MM.1S (cell line): ENCODE measurements at regions not wholly inside any gene's neighbourhood (a gene's known extent, or its start where the extent isn't known, plus 50 kb on each side); places are given as distances from the start of the nearest gene placed in this dataset.

Source experiments
- DNase-seq: peaks from one replicate; pipeline ENCODE4 v3.0.0-alpha.2; 2015
- H2AFZ ChIP-seq: fragments of 300-600 bp; sonication (generic); 2 replicates; pipeline ENCODE4 v1.6.0; 2016; ENCODE audit warnings: antibody characterized with exemption, low read length
- H3F3A ChIP-seq: fragments of 300-600 bp; sonication (generic); 2 replicates; pipeline ENCODE4 v1.6.1; 2016; ENCODE audit warnings: mild to moderate bottlenecking, antibody characterized with exemption, low read length, moderate library complexity, mixed read lengths; ENCODE audit not compliant: insufficient read depth
- H3K27ac ChIP-seq: fragments of 300-600 bp; sonication (generic); 2 replicates; pipeline ENCODE4 v1.5.1; 2016; ENCODE audit warnings: mild to moderate bottlenecking, low read length
- H3K27me3 ChIP-seq: fragments of 300-600 bp; sonication (generic); replicated peaks from 2 replicates; pipeline ENCODE4 v1.6.0; 2016; ENCODE audit warnings: low read length; ENCODE audit not compliant: insufficient read depth
- H3K36me3 ChIP-seq: fragments of 300-600 bp; sonication (generic); replicated peaks from 2 replicates; pipeline ENCODE4 v1.6.1; 2016; ENCODE audit warnings: mild to moderate bottlenecking, low read length, mixed read lengths; ENCODE audit not compliant: insufficient read depth
- H3K4me1 ChIP-seq: fragments of 300-600 bp; sonication (generic); 2 replicates; pipeline ENCODE4 v1.6.1; 2016; ENCODE audit warnings: low read length, mixed read lengths
- H3K4me2 ChIP-seq: fragments of 300-600 bp; sonication (generic); 2 replicates; pipeline ENCODE4 v1.6.0; 2016; ENCODE audit warnings: low read depth, low read length
- H3K4me3 ChIP-seq: fragments of 300-600 bp; sonication (generic); 2 replicates; pipeline ENCODE4 v1.5.1; 2016; ENCODE audit warnings: low read length, mixed read lengths
- H3K79me2 ChIP-seq: fragments of 300-600 bp; sonication (generic); 2 replicates; pipeline ENCODE4 v1.6.1; 2016; ENCODE audit warnings: mixed run types, low read length, mixed read lengths
- H3K9ac ChIP-seq: fragments of 300-600 bp; sonication (generic); 2 replicates; pipeline ENCODE4 v1.6.1; 2016; ENCODE audit warnings: low read length, mixed read lengths
- H3K9me2 ChIP-seq: fragments of 300-600 bp; sonication (generic); replicated peaks from 2 replicates; pipeline ENCODE4 v1.6.1; 2016; ENCODE audit warnings: mild to moderate bottlenecking, low read length, mixed read lengths; ENCODE audit not compliant: insufficient read depth
- H3K9me3 ChIP-seq: fragments of 300-600 bp; sonication (generic); replicated peaks from 2 replicates; pipeline ENCODE4 v1.6.1; 2016; ENCODE audit warnings: mild to moderate bottlenecking, low read length, mixed read lengths; ENCODE audit not compliant: insufficient read depth
- H4K20me1 ChIP-seq: fragments of 300-600 bp; sonication (generic); 2 replicates; pipeline ENCODE4 v1.6.1; 2016; ENCODE audit warnings: mild to moderate bottlenecking, low read length, moderate library complexity, mixed read lengths; ENCODE audit not compliant: insufficient read depth
- EZH2 ChIP-seq: fragments of 300-600 bp; sonication (generic); optimal IDR thresholded peaks from 2 replicates; pipeline ENCODE3; 2017; ENCODE audit warnings: low read depth, mild to moderate bottlenecking, antibody characterized with exemption, low read length, mixed read lengths
- EZH2phosphoT487 ChIP-seq: fragments of 300-600 bp; sonication (generic); IDR thresholded peaks from 2 replicates; pipeline ENCODE4 v1.6.1; 2018; ENCODE audit warnings: antibody characterized with exemption, low read length
- TF ChIP-seq, protein P1 (sequence below): fragments of 300-600 bp; sonication (generic); IDR thresholded peaks from 2 replicates; pipeline ENCODE4 v1.5.1; 2016; ENCODE audit warnings: antibody characterized with exemption, low read length, mixed read lengths

DNA sequence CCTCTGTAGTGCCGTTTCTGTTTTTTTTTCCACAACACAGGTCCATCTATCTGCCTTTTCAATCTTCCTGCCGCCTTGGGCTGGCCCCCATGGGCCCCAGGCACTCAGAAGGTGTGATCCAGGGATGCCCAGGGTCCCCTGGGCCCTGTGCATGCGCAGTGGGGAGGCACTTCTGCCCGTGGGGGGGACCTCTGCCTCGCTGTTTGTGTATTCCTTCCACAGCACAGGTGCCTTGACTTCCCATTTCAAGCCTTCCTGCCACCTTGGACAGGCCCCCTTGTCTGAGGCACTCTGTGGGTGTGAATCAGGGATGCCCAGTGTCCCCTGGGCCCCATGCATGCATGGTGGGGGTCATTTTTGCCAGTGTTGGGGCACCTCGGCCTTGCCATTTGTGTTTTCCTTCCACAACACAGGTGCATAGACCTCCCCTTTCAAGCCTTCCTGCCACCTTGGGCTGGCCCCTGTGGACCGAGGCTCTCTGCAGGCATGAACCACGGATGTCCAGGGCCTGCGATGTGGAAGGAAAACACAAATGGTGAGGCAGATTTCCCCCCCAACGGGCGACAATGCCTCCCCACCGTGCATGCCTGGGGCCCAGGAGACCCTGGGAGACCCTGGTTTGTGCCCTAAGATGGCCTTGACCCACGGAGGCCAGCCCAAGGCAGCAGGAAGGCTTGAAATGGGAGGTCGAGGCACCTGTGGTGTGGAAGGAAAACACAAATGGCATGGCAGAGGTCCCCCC, 366.5 kb downstream of the ALG10 start:
- no peaks in the 10 kb centered on the region for H3K27me3 ChIP-seq
- H3K4me1 ChIP-seq: no peaks in the 10 kb centered on the region
- no peaks in the 10 kb centered on the region for H3K9me3 ChIP-seq
- no peak overlapping the region for H2AFZ ChIP-seq
- H3F3A ChIP-seq: no peaks in the 10 kb centered on the region
- DNase-seq: no peak
- H3K9me2 ChIP-seq: no peaks in the 10 kb centered on the region
- no peaks in the 10 kb centered on the region for H4K20me1 ChIP-seq
- H3K4me3 ChIP-seq: no peak overlapping the region
- no peaks in the 10 kb centered on the region for H3K36me3 ChIP-seq
- no peak overlapping the region for H3K27ac ChIP-seq
- no peak overlapping the region for H3K4me2 ChIP-seq
- TF ChIP-seq EZH2phosphoT487 (no peak), EZH2 (no peak)
- TF ChIP-seq, protein P1, sequence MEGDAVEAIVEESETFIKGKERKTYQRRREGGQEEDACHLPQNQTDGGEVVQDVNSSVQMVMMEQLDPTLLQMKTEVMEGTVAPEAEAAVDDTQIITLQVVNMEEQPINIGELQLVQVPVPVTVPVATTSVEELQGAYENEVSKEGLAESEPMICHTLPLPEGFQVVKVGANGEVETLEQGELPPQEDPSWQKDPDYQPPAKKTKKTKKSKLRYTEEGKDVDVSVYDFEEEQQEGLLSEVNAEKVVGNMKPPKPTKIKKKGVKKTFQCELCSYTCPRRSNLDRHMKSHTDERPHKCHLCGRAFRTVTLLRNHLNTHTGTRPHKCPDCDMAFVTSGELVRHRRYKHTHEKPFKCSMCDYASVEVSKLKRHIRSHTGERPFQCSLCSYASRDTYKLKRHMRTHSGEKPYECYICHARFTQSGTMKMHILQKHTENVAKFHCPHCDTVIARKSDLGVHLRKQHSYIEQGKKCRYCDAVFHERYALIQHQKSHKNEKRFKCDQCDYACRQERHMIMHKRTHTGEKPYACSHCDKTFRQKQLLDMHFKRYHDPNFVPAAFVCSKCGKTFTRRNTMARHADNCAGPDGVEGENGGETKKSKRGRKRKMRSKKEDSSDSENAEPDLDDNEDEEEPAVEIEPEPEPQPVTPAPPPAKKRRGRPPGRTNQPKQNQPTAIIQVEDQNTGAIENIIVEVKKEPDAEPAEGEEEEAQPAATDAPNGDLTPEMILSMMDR: no peak
- no peaks in the 10 kb centered on the region for H3K79me2 ChIP-seq
- no peak overlapping the region for H3K9ac ChIP-seq

DNA sequence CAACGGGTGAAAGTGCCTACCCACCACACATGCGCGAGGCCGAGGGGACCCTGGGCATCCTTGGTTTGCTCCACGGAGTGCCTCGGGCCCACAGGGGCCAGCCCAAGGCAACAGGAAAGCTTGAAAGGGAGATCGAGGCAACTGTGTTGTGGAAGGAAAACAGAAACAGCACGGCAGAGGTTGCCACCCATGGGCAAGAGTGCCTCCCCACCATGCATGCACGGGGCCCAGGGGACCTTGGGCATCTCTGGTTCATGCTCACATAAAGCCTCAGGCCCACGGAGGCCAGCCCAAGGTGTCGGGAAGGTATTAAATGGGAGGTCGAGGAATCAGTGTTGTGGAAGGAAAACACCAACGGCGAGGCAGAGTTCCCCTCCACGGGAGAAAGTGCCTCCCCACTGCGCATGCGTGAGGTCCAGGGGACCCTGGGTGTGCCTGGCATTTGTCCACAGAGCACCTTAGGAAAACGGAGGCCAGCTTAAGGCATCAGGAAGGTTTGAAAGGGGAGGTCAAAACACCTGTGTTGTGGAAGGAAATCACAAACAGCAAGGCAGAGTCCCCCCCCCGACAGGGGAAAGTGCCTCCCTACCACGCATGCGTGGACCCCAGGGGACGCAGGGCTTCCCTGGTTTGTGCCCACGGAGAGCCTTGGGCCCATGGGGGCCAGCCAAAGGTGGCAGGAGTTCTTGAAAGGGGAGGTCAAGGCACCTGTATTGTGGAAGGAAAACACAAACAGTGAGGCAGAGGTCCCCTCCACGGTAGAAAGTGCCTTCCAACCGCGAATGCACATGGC, 367.3 kb downstream of the ALG10 start:
- Histone ChIP-seq H3K27ac (no peak overlapping the region), H4K20me1 (no peaks in the 10 kb centered on the region), H3F3A (no peaks in the 10 kb centered on the region), H3K4me1 (no peaks in the 10 kb centered on the region), H3K4me3 (no peak overlapping the region), H3K9me3 (no peaks in the 10 kb centered on the region), H3K79me2 (no peaks in the 10 kb centered on the region), H3K36me3 (no peaks in the 10 kb centered on the region), H2AFZ (no peak overlapping the region), H3K9me2 (no peaks in the 10 kb centered on the region), H3K9ac (no peak overlapping the region), H3K4me2 (no peak overlapping the region), H3K27me3 (no peaks in the 10 kb centered on the region)
- TF ChIP-seq EZH2 (no peak), EZH2phosphoT487 (no peak)
- TF ChIP-seq, protein P1: no peak
- DNase-seq: no peak

DNA sequence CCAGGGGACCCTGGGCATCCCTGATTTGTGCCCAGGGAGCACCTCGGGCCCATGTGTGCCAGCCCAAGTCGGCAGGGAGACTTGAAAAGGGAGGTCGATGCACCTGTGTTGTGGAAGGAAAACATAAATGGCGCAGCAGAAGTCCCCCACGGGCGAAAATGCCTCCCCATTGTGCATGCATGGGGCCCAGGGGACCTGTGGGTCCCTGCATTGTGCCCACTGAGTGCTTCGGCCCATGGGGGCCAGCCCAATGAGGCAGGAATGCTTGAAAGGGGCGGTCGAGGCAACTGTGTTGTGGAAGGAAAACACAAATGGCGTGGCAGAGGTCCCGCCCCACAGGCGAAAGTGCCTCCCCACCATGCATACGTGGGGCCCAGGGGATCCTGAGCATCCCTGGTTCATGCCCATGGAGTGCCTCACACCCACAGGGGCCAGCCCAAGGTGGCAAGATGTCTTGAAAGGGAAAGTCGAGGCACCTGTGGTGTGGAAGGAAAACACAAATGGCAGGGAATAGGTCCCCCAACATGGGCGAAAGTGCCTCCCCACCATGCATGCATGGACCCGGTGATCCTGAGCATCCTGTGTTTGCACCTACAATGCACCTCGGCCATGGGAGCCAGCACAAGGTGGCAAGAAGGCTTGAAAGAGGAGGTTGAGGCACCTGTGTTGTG, 368.0 kb downstream of the ALG10 start:
- Histone ChIP-seq H3K9me3 (no peaks in the 10 kb centered on the region), H3K27me3 (no peaks in the 10 kb centered on the region)

More for the DNA sequence above, 368.0 kb downstream of the ALG10 start:
- no peak overlapping the region for H3K27ac ChIP-seq
- TF ChIP-seq EZH2phosphoT487 (no peak), EZH2 (no peak)
- TF ChIP-seq, protein P1: no peak
- H3K9me2 ChIP-seq: no peaks in the 10 kb centered on the region
- H3K79me2 ChIP-seq: no peaks in the 10 kb centered on the region
- H3F3A ChIP-seq: no peaks in the 10 kb centered on the region
- H4K20me1 ChIP-seq: no peaks in the 10 kb centered on the region
- no peak overlapping the region for H3K4me2 ChIP-seq
- H3K36me3 ChIP-seq: no peaks in the 10 kb centered on the region
- no peaks in the 10 kb centered on the region for H3K4me1 ChIP-seq
- DNase-seq: no peak
- H2AFZ ChIP-seq: no peak overlapping the region
- no peak overlapping the region for H3K9ac ChIP-seq
- H3K4me3 ChIP-seq: no peak overlapping the region
